Suppressor macrophage treated with lipopolysaccharide for 4 hours (primary cell): ENCODE measurements at regions not wholly inside any gene's neighbourhood (a gene's known extent, or its start where the extent isn't known, plus 50 kb on each side); places are given as distances from the start of the nearest gene placed in this dataset.

ENCODE experiments used
- DNase-seq: peaks from one replicate; pipeline ENCODE4 v3.0.0-alpha.2; 2020

GRCh38 chr18:5632041-5632440 is 88.2 kb upstream of the EPB41L3 start:
- no peak for DNase-seq

- DNase-seq, result no peak
These were observed 87.2 kb upstream of the EPB41L3 start for GRCh38 chr18:5630900-5631413.

GRCh38 chr18:5630057-5630899 is 86.5 kb upstream of the EPB41L3 start:
- DNase-seq, result peak; percentile 71

- peak; percentile 73 for DNase-seq
These were observed 84.9 kb upstream of the EPB41L3 start for GRCh38 chr18:5628512-5629255.

- no peak for DNase-seq
These were observed 84.1 kb upstream of the EPB41L3 start for GRCh38 chr18:5627776-5628511.

GRCh38 chr18:5626130-5626880 is 82.5 kb upstream of the EPB41L3 start:
- DNase-seq, result peak; percentile 7

- DNase-seq, result no peak
These were observed 81.3 kb upstream of the EPB41L3 start for GRCh38 chr18:5625076-5625475.

- DNase-seq, result no peak
These were observed 79.1 kb upstream of the EPB41L3 start for GRCh38 chr18:5622905-5623304.

- DNase-seq, result peak; percentile 22
These were observed 76.5 kb upstream of the EPB41L3 start for GRCh38 chr18:5620289-5620688.

- DNase-seq, result no peak
These were observed 75.6 kb upstream of the EPB41L3 start for GRCh38 chr18:5619376-5619775.

GRCh38 chr18:5618047-5618688 is 74.4 kb upstream of the EPB41L3 start:
- DNase-seq, result no peak

GRCh38 chr18:5611221-5611620 is 67.4 kb upstream of the EPB41L3 start:
- no peak for DNase-seq

- DNase-seq, result no peak
These were observed 65.0 kb upstream of the EPB41L3 start for GRCh38 chr18:5608846-5609245.

GRCh38 chr18:5606951-5607350 is 63.2 kb upstream of the EPB41L3 start:
- DNase-seq, result peak; percentile 30

- DNase-seq, result no peak
These were observed 61.0 kb upstream of the EPB41L3 start for GRCh38 chr18:5604778-5605177.

- DNase-seq, result no peak
These were observed 59.4 kb upstream of the EPB41L3 start for GRCh38 chr18:5603153-5603552.

- DNase-seq, result peak; percentile 13
These were observed 57.4 kb upstream of the EPB41L3 start for GRCh38 chr18:5601188-5601624.

- peak; percentile 64 for DNase-seq
These were observed 56.7 kb upstream of the EPB41L3 start for GRCh38 chr18:5600378-5601071.

GRCh38 chr18:5596585-5596984 is 52.8 kb upstream of the EPB41L3 start:
- no peak for DNase-seq
